Mammary epithelial cell (primary cell): ENCODE measurements at regions not wholly inside any gene's neighbourhood (a gene's known extent, or its start where the extent isn't known, plus 50 kb on each side); places are given as distances from the start of the nearest gene placed in this dataset.

Experiments
- CTCF ChIP-seq, 2 donors: IDR thresholded peaks in 1 of 2; conservative IDR thresholded peaks in 1 of 2; 2 replicates each; pipeline ENCODE4 v1.5.1; 2011 to 2012; ENCODE audit warnings: inconsistent platforms in 2 of 2, low read length in 2 of 2, mild to moderate bottlenecking in 2 of 2, control low read depth in 1 of 2, low read depth in 1 of 2; ENCODE audit not compliant: insufficient read depth in 1 of 2; ENCODE audit errors: extremely low read depth in 1 of 2
- EZH2 ChIP-seq: IDR thresholded peaks from 2 replicates; pipeline ENCODE4 v1.6.1; 2012; ENCODE audit warnings: low read length, inconsistent platforms, borderline replicate concordance

- no peak for TF ChIP-seq CTCF (conservative IDR thresholded peaks at IDR 0.05 in 1 of 2, IDR thresholded peaks at IDR 0.05 in 1 of 2; ENCODE audit: extremely low read depth in 1 of 2, insufficient read depth in 1 of 2, low read depth in 1 of 2, low read length in 2 of 2)
- no peak for TF ChIP-seq EZH2
Observed at GRCh38 chr2:221096706-221097567, 475.2 kb downstream of the EPHA4 start.
